HG02885 (cell line): ENCODE measurements at regions not wholly inside any gene's neighbourhood (a gene's known extent, or its start where the extent isn't known, plus 50 kb on each side); places are given as distances from the start of the nearest gene placed in this dataset.
"Not testable (repeated sequence)": the region's sequence is repeated elsewhere in the genome, so short reads cannot be mapped to it uniquely, and the experiment has no call there.

Source experiments
- ATAC-seq: cut with Tn5 transposase; IDR thresholded peaks from one replicate; pipeline ENCODE4 v1.9.1; 2021; ENCODE audit warnings: mild to moderate bottlenecking; ENCODE audit not compliant: unreplicated experiment, poor library complexity

GRCh38 chr2:111542120-111542774 lies 341.7 kb downstream of the ANAPC1 start:
- not testable (repeated sequence) for ATAC-seq

GRCh38 chr2:111544006-111544405 lies 340.0 kb downstream of the ANAPC1 start:
- not testable (repeated sequence) for ATAC-seq

GRCh38 chr2:111545723-111546431 lies 338.1 kb downstream of the ANAPC1 start:
- ATAC-seq: not testable (repeated sequence)

GRCh38 chr2:111546578-111546977 lies 337.4 kb downstream of the ANAPC1 start:
- not testable (repeated sequence) for ATAC-seq

GRCh38 chr2:111549174-111549573 lies 334.8 kb downstream of the ANAPC1 start:
- not testable (repeated sequence) for ATAC-seq

GRCh38 chr2:111551428-111551827 lies 332.6 kb downstream of the ANAPC1 start:
- ATAC-seq: not testable (repeated sequence)

GRCh38 chr2:111552625-111553024 lies 331.4 kb downstream of the ANAPC1 start:
- not testable (repeated sequence) for ATAC-seq

GRCh38 chr2:111559301-111559700 lies 324.7 kb downstream of the ANAPC1 start:
- not testable (repeated sequence) for ATAC-seq

- ATAC-seq: not testable (repeated sequence)
Observed at GRCh38 chr2:111559814-111560213, 324.2 kb downstream of the ANAPC1 start.

- ATAC-seq: not testable (repeated sequence)
Observed at GRCh38 chr2:111566068-111566467, 317.9 kb downstream of the ANAPC1 start.

GRCh38 chr2:111567233-111567632 lies 316.8 kb downstream of the ANAPC1 start:
- ATAC-seq: not testable (repeated sequence)

GRCh38 chr2:111569356-111570199 lies 314.4 kb downstream of the ANAPC1 start:
- ATAC-seq: not testable (repeated sequence)

GRCh38 chr2:111570300-111571114 lies 313.5 kb downstream of the ANAPC1 start:
- ATAC-seq: peak; percentile 80

GRCh38 chr2:111574803-111575202 lies 309.2 kb downstream of the ANAPC1 start:
- ATAC-seq: not testable (repeated sequence)

GRCh38 chr2:111577154-111577885 lies 306.7 kb downstream of the ANAPC1 start:
- ATAC-seq: not testable (repeated sequence)

GRCh38 chr2:111579500-111580134 lies 304.4 kb downstream of the ANAPC1 start:
- not testable (repeated sequence) for ATAC-seq

GRCh38 chr2:111580616-111581015 lies 303.4 kb downstream of the ANAPC1 start:
- not testable (repeated sequence) for ATAC-seq

GRCh38 chr2:111582090-111582489 lies 301.9 kb downstream of the ANAPC1 start:
- not testable (repeated sequence) for ATAC-seq

GRCh38 chr2:111583480-111583879 lies 300.5 kb downstream of the ANAPC1 start:
- ATAC-seq: not testable (repeated sequence)
